ENCODE measurements at regions not wholly inside any gene's neighbourhood (a gene's known extent, or its start where the extent isn't known, plus 50 kb on each side); places are given as distances from the start of the nearest gene placed in this dataset.

DNA sequence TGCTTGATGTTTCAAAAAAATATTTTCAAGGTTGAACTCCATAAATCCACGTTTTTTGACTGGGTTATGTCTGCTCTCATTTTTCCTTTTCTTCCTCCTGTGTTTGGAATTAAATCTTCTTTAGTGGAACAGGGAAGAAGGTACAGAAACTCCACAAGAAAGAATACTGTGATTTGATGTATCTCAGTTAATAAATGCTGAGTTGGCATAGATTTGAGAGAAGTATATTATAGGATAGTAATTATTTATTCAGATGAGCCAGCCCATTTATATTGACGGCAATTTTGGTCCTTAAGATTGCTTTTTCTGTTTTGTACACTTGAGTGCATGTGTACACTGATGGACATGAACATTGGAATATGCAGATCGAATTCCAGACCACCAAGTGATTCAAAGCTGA, 481.4 kb downstream of the PSAT1 start:
- intact Hi-C loops (cut with DNase I), result no loop called here
- Histone ChIP-seq H3K4me3 (no peak overlapping the region), H3K27me3 (ENCODE audit: low read depth) (no peaks in the 10 kb centered on the region), H3K9me3 (no peaks in the 10 kb centered on the region), H3K36me3 (no peaks in the 10 kb centered on the region), H3K27ac (no peak overlapping the region), H3K4me1 (no peaks in the 10 kb centered on the region)
- DNase-seq (no peak), ATAC-seq (no peak)
- TF ChIP-seq, protein P1, sequence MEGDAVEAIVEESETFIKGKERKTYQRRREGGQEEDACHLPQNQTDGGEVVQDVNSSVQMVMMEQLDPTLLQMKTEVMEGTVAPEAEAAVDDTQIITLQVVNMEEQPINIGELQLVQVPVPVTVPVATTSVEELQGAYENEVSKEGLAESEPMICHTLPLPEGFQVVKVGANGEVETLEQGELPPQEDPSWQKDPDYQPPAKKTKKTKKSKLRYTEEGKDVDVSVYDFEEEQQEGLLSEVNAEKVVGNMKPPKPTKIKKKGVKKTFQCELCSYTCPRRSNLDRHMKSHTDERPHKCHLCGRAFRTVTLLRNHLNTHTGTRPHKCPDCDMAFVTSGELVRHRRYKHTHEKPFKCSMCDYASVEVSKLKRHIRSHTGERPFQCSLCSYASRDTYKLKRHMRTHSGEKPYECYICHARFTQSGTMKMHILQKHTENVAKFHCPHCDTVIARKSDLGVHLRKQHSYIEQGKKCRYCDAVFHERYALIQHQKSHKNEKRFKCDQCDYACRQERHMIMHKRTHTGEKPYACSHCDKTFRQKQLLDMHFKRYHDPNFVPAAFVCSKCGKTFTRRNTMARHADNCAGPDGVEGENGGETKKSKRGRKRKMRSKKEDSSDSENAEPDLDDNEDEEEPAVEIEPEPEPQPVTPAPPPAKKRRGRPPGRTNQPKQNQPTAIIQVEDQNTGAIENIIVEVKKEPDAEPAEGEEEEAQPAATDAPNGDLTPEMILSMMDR (IDR thresholded peaks at IDR 0.05), result no peak

DNA sequence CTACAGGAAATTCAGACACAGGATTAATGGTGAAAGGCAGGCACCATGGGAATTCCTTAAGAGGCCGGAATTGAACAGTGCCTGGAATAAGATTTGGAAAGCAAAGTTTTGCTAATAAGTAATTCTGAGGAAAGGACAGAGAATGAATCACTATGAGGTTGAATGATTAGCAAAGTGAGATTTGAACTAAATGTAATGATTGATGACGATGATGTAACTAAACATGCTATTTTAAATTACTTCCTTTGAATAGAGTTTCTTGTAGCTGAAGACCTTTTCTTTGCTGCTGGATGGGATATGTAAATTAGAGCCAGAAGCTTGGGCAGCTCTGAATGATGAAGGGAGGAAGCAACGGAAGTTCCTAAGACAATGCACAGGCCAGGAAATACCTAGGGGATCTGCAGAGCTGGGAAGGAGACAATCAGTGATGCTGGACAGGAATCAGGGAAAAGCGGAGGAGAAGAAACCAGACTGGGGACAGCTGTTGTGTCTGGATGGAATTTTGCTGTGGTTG, 482.0 kb downstream of the PSAT1 start:
- Histone ChIP-seq H3K9me3 (no peaks in the 10 kb centered on the region), H3K4me3 (no peak overlapping the region), H3K4me1 (no peaks in the 10 kb centered on the region), H3K27ac (no peak overlapping the region), H3K27me3 (ENCODE audit: low read depth) (no peaks in the 10 kb centered on the region), H3K36me3 (no peaks in the 10 kb centered on the region)
- ATAC-seq (no peak), DNase-seq (no peak)
- intact Hi-C loops (cut with DNase I), result no loop called here
- TF ChIP-seq, protein P1 (IDR thresholded peaks at IDR 0.05), result no peak

DNA sequence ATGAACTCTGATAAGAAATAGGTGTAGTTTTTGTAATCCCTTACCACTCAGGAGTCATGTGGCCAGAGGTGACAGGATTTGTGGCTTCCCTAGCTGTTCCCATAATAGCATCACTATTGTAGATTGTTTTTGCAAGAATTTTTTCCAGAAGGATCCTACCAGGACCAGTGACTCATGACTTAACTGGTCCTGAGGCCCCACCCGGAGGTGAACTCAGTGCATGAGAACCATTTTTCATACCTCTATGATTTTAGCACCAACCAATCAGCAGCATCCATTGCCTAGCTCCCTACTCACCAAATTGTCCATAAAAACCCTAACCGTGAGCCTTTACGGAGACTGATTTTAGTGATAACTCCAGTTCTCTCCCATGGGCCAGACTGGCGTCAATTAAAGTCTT, 484.8 kb downstream of the PSAT1 start:
- Histone ChIP-seq H3K9me3 (no peaks in the 10 kb centered on the region), H3K4me3 (no peak overlapping the region), H3K27ac (no peak overlapping the region), H3K27me3 (ENCODE audit: low read depth) (no peaks in the 10 kb centered on the region), H3K36me3 (no peaks in the 10 kb centered on the region), H3K4me1 (no peaks in the 10 kb centered on the region)
- ATAC-seq (no peak), DNase-seq (no peak)
- intact Hi-C loops (cut with DNase I), result no loop called here
- TF ChIP-seq, protein P1 (IDR thresholded peaks at IDR 0.05), result no peak

DNA sequence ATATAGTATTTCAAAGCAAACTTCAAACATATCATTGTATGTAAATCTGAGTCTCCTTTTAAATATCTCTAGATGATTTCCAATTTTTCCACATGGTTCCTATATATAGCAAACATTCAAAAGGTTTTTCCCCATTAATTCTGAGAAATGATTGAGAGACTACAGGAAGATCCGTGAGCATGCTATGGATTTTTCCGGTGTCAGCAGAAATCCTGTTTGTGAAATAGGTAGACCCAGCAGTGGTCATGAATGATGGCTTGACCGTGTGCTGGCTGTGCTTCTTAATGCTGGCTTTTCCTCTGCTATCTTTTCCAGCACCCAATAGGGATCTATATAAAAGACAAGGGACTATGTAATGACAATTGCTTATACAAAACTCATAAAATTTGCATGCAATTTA, 485.3 kb downstream of the PSAT1 start:
- H3K27me3 ChIP-seq (ENCODE audit: low read depth), result no peaks in the 10 kb centered on the region
- no peak overlapping the region for H3K27ac ChIP-seq
- no peak for DNase-seq
- H3K4me1 ChIP-seq, result no peaks in the 10 kb centered on the region
- TF ChIP-seq, protein P1 (IDR thresholded peaks at IDR 0.05), result no peak
- intact Hi-C loops (cut with DNase I), result no loop called here
- no peaks in the 10 kb centered on the region for H3K36me3 ChIP-seq
- H3K4me3 ChIP-seq, result no peak overlapping the region
- ATAC-seq, result no peak
- H3K9me3 ChIP-seq, result no peaks in the 10 kb centered on the region

DNA sequence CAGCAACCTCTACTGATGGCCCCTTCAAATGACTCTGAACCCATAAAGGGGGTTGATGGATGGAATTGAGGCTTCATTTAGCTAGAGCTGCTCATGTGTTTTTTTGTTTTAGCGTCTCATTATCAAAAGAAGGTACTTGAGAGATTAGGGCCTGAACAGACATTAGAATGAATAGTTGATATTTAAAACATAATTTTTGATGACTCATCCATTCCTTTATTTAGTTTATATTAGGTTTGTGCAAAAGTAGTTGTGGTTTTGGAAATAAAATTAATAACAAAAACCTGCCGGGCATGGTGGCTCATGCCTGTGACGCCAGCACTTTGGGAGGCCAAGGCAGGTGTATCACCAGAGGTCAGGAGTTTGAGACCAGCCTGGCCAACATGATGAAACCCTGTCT, 485.9 kb downstream of the PSAT1 start:
- ATAC-seq (no peak), DNase-seq (no peak)
- TF ChIP-seq, protein P1 (IDR thresholded peaks at IDR 0.05), result no peak
- no peaks in the 10 kb centered on the region for H3K9me3 ChIP-seq
- H3K36me3 ChIP-seq, result no peaks in the 10 kb centered on the region
- no peaks in the 10 kb centered on the region for H3K27me3 ChIP-seq (ENCODE audit: low read depth)
- no peak overlapping the region for H3K27ac ChIP-seq
- no peak overlapping the region for H3K4me3 ChIP-seq
- no peaks in the 10 kb centered on the region for H3K4me1 ChIP-seq
- intact Hi-C loops (cut with DNase I), result no loop called here

DNA sequence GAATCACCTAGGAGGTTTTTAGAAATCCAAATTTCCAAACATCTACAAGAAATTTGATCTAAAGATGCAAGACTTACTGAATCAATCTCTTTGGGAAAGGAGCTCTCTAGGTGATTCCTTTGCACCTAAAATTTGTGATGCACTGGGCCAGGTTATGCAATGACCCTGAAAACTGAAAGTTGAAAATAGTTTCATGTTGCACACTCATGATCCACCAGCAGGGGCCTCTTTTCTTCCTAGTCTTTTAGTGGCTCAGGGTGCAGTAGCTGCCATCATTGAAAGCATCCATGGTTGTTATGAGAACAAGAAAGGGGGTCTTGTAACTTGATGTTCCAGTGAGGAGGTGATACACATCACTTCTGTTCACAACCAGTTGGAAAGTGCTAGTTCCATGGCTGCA, 486.8 kb downstream of the PSAT1 start:
- H3K4me1 ChIP-seq, result no peaks in the 10 kb centered on the region
- H3K27me3 ChIP-seq (ENCODE audit: low read depth), result no peaks in the 10 kb centered on the region
- no peaks in the 10 kb centered on the region for H3K36me3 ChIP-seq
- H3K27ac ChIP-seq, result no peak overlapping the region
- H3K9me3 ChIP-seq, result no peaks in the 10 kb centered on the region
- TF ChIP-seq, protein P1 (IDR thresholded peaks at IDR 0.05), result no peak
- ATAC-seq (no peak), DNase-seq (no peak)
- no peak overlapping the region for H3K4me3 ChIP-seq
- intact Hi-C loops (cut with DNase I), result no loop called here

Data from lower lobe of right lung (tissue), 2 donors.